HepG2 (cell line): ENCODE measurements at regions not wholly inside any gene's neighbourhood (a gene's known extent, or its start where the extent isn't known, plus 50 kb on each side); places are given as distances from the start of the nearest gene placed in this dataset.

Experiments
- ATAC-seq: fragments of 200-7000 bp; cut with Tn5 transposase; 3 replicates; pipeline ENCODE4 v1.9.1; 2020; ENCODE audit warnings: mild to moderate bottlenecking, moderate library complexity
- BruUV-seq: library from RNA; stranded (reverse); fragments of 400-500 nt; replicated peaks from 2 replicates; lab custom pipeline; 2021; lab: Mats Ljungman, UMichigan
- CTCF ChIA-PET: fragments of 300-600 bp; formaldehyde crosslinking; extraction: SDS; loops from one replicate; lab custom pipeline; 2021; ENCODE audit warnings: low total read pairs, inconsistent platforms, low intra/inter-chr PET ratio; lab: Yijun Ruan, JAX
- POLR2A ChIA-PET: fragments of 350-600 bp; sonication (Branson Sonifier 250); formaldehyde crosslinking; loops from one replicate; lab custom pipeline; 2020; ENCODE audit warnings: antibody characterized with exemption, inconsistent platforms; lab: Yijun Ruan, JAX
- DNase-seq: peaks from one replicate; pipeline ENCODE4 v3.0.0-alpha.2; 2015; ENCODE audit warnings: low spot score
- FAIRE-seq: peaks from 3 replicates; lab custom pipeline; 2011; peaks lifted over from hg19 to GRCh38; lab: Jason Lieb, UNC
- H2AFZ ChIP-seq: one replicate; pipeline ENCODE4 v1.6.1; 2011; ENCODE audit warnings: low read length, inconsistent platforms
- H3K27ac ChIP-seq: fragments of 300-600 bp; 3 replicates; pipeline ENCODE4 v1.8.0; 2011; ENCODE audit warnings: mixed run types, mild to moderate bottlenecking, mixed read lengths, low read length, inconsistent platforms; ENCODE audit not compliant: insufficient read depth; ENCODE audit errors: extremely low read length
- H3K27me3 ChIP-seq, 2 experiments: fragments of 200-600 bp in 1 of 2; 2 replicates in 1 of 2; 3 replicates in 1 of 2; pipeline versions ENCODE4 v1.6.0 to v1.8.0; 2011; ENCODE audit warnings: low read length in 2 of 2, mild to moderate bottlenecking in 2 of 2, moderate library complexity in 2 of 2, inconsistent platforms in 1 of 2; ENCODE audit not compliant: insufficient read depth in 2 of 2, control insufficient read depth in 1 of 2
- H3K36me3 ChIP-seq, 2 experiments: fragments of 200-600 bp in 1 of 2; replicated peaks in 1 of 2; 2 replicates in 1 of 2; 3 replicates in 1 of 2; pipeline versions ENCODE4 v1.5.1 to v1.8.0; 2011; ENCODE audit warnings: low read length in 2 of 2, inconsistent platforms in 1 of 2; ENCODE audit not compliant: insufficient read depth in 2 of 2, control insufficient read depth in 1 of 2
- H3K4me1 ChIP-seq: 2 replicates; pipeline ENCODE4 v1.5.1; 2012; ENCODE audit warnings: low read length, inconsistent platforms; ENCODE audit not compliant: insufficient read depth
- H3K4me2 ChIP-seq: 2 replicates; pipeline ENCODE4 v1.6.0; 2011; ENCODE audit warnings: low read depth, low read length, inconsistent platforms
- H3K4me3 ChIP-seq, 3 experiments: fragments of 200-600 bp in 1 of 3; sonication (generic), shearing (Covaris generic) in 1 of 3; replicated peaks in 1 of 3; 2 replicates each; pipeline ENCODE4 v1.5.1; 2011 to 2016; ENCODE audit warnings: low read length in 3 of 3, inconsistent platforms in 2 of 3, low read depth in 2 of 3, mild to moderate bottlenecking in 2 of 3, control low read depth in 1 of 3, mixed read lengths in 1 of 3; ENCODE audit not compliant: insufficient read depth in 1 of 3
- H3K79me2 ChIP-seq: one replicate; pipeline ENCODE4 v1.6.1; 2011; ENCODE audit warnings: low read length, inconsistent platforms; ENCODE audit not compliant: insufficient read depth
- H3K9ac ChIP-seq: 2 replicates; pipeline ENCODE4 v1.6.0; 2011; ENCODE audit warnings: mild to moderate bottlenecking, low read depth, low read length, inconsistent platforms; ENCODE audit not compliant: insufficient read depth
- H3K9me3 ChIP-seq: 2 replicates; pipeline ENCODE4 v1.5.1; 2012; ENCODE audit warnings: mild to moderate bottlenecking, low read length
- H4K20me1 ChIP-seq: 2 replicates; pipeline ENCODE4 v1.6.0; 2011; ENCODE audit warnings: inconsistent platforms, mild to moderate bottlenecking, low read length, moderate library complexity; ENCODE audit not compliant: insufficient read depth
- ARNT ChIP-seq: fragments of 450-650 bp; IDR thresholded peaks from 2 replicates; pipeline ENCODE4 v1.6.1; 2017
- CEBPB ChIP-seq: IDR thresholded peaks from 2 replicates; pipeline ENCODE4 v1.6.1; 2011; ENCODE audit warnings: low read depth, low read length, improper control_type of control experiment, borderline replicate concordance
- CHD2 ChIP-seq: IDR thresholded peaks from 2 replicates; pipeline ENCODE4 v1.6.1; 2011; ENCODE audit warnings: low read depth, low read length, improper control_type of control experiment
- GATAD2A ChIP-seq: IDR thresholded peaks from 2 replicates; pipeline ENCODE4 v1.6.1; 2016
- GMEB2 ChIP-seq: IDR thresholded peaks from 2 replicates; pipeline ENCODE4 v1.6.1; 2016; ENCODE audit warnings: missing biosample characterization, missing genetic modification reagents, low read depth
- GPBP1L1 ChIP-seq: sonication (generic); formaldehyde crosslinking; IDR thresholded peaks from 2 replicates; pipeline ENCODE4 v1.5.0; 2020; ENCODE audit warnings: mild to moderate bottlenecking, missing genetic modification reagents
- KDM1A ChIP-seq: IDR thresholded peaks from 2 replicates; pipeline ENCODE4 v1.6.1; 2016; ENCODE audit warnings: missing compliant biosample characterization
- KLF12 ChIP-seq: sonication (generic); formaldehyde crosslinking; IDR thresholded peaks from 2 replicates; pipeline ENCODE4 v1.4.0; 2020; ENCODE audit warnings: missing genetic modification reagents, borderline replicate concordance
- NR3C1 ChIP-seq: sonication (generic); formaldehyde crosslinking; IDR thresholded peaks from 2 replicates; pipeline ENCODE4 v1.4.0; 2020; ENCODE audit warnings: missing genetic modification reagents
- TBP ChIP-seq: sonication (generic); formaldehyde crosslinking; IDR thresholded peaks from 2 replicates; pipeline ENCODE4 v1.5.0; 2020; ENCODE audit warnings: missing genetic modification reagents
- ZBTB21 ChIP-seq: sonication (generic); formaldehyde crosslinking; IDR thresholded peaks from 2 replicates; pipeline ENCODE4 v1.4.0; 2020; ENCODE audit warnings: missing genetic modification reagents
- ZNF691 ChIP-seq: sonication (generic); formaldehyde crosslinking; IDR thresholded peaks from 2 replicates; pipeline ENCODE4 v1.4.0; 2020; ENCODE audit warnings: missing genetic modification reagents, low read depth, mild to moderate bottlenecking, borderline replicate concordance
- ZNF737 ChIP-seq: sonication (generic); formaldehyde crosslinking; IDR thresholded peaks from 2 replicates; pipeline ENCODE4 v1.5.0; 2020; ENCODE audit warnings: missing genetic modification reagents, mild to moderate bottlenecking, borderline replicate concordance
- WGBS: methylation state at CpG from one replicate; pipeline ENCODE4 v1.1.6; 2017; ENCODE audit warnings: low lambda C conversion rate; 5-methylcytosine and 5-hydroxymethylcytosine counted together
- in situ Hi-C: cut with HindIII; loops from 2 replicates; pipeline ENCODE4 v1.10.0; 2017; ENCODE audit warnings: low pct_unique_long_range_greater_than_20kb; ENCODE audit not compliant: extremely low pct_ligation_motif_present
- intact Hi-C: fragments of 100-400 bp; cut with micrococcal nuclease; formaldehyde crosslinking; loops from one replicate; pipeline ENCODE4 v1.10.0; 2022; ENCODE audit not compliant: unreplicated experiment

GRCh38 chr7:26944501-26945358 lies 80.3 kb upstream of the SKAP2 start:
- FAIRE-seq (no peak), DNase-seq (no peak), ATAC-seq (no peak)
- H3K27me3 ChIP-seq = peaks cover 0 to 3% of the 10 kb centered on the region in 2 experiments; a peak in 1 of 5 replicates
- no peaks in the 10 kb centered on the region for H3K36me3 ChIP-seq
- no peak overlapping the region for H3K9ac ChIP-seq
- H3K4me1 ChIP-seq = peaks cover 20% of the 10 kb centered on the region
- CTCF ChIA-PET = no interaction called here
- POLR2A ChIA-PET = no interaction called here
- TF ChIP-seq ZNF691 (CRISPR knock-in tag) (no peak), ZBTB21 (no peak), GATAD2A (CRISPR knock-in tag) (no peak), NR3C1 (no peak), TBP (CRISPR knock-in tag) (no peak), GMEB2 (CRISPR knock-in tag) (no peak), CEBPB (no peak), GPBP1L1 (CRISPR knock-in tag) (no peak), CHD2 (no peak), ZNF737 (no peak), ARNT (no peak), KLF12 (CRISPR knock-in tag) (no peak), KDM1A (CRISPR knock-in tag) (no peak)
- H3K27ac ChIP-seq = no peak overlapping the region
- WGBS = 59% methylated on average over 4 of the region's 4 CpGs
- no peak overlapping the region for H3K4me3 ChIP-seq
- in situ Hi-C loops = no loop called here
- H2AFZ ChIP-seq = no peak overlapping the region
- BruUV-seq = no TSS peak
- no peaks in the 10 kb centered on the region for H4K20me1 ChIP-seq
- H3K9me3 ChIP-seq = no peaks in the 10 kb centered on the region
- no peaks in the 10 kb centered on the region for H3K79me2 ChIP-seq
- no peak overlapping the region for H3K4me2 ChIP-seq
- intact Hi-C loops = loop anchor here (5.0 kb wide), 1 partner anchor 82 kb away; the partner anchor contains the start of gene SKAP2
